Posterior vena cava (tissue), 2 donors: ENCODE measurements at regions not wholly inside any gene's neighbourhood (a gene's known extent, or its start where the extent isn't known, plus 50 kb on each side); places are given as distances from the start of the nearest gene placed in this dataset.
"Not testable (repeated sequence)": the region's sequence is repeated elsewhere in the genome, so short reads cannot be mapped to it uniquely, and the experiment has no call there.

Source experiments
- DNase-seq: peaks from one replicate; pipeline ENCODE4 v3.0.0-alpha.2; 2020; ENCODE audit warnings: low spot score
- intact Hi-C, 2 donors: fragments of 100-400 bp; cut with DNase I; formaldehyde crosslinking; loops; one replicate each; pipeline versions ENCODE4 v1.14.1 to v1.14.2; 2022 to 2023
- donor health status: DM: yes; HTN: yes; CAD: no.
- donor health status: DM: yes; HTN: yes; CAD: no.

DNA sequence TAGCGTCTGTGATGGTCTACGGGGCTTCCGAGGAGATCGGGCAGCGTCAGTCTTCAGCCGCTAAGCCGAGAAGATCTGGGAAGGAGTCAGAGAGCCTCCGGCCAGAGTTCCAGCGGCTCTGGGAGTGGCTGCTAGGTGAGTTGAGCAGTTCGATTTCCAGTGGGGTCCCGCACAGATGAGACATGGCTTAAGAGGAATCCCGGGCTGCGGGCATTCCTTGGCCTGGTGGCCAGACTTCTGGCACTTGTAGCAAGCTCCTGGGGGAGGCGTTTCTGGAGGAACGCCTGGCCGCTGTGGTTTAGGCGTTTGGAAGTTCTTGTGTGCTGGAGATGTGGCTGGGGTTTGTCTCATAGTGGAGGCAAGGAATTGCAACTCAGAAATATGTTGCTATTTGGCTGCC is 915.3 kb upstream of the CRIM1 start:
- intact Hi-C loops, DNase-seq: not testable (repeated sequence)

DNA sequence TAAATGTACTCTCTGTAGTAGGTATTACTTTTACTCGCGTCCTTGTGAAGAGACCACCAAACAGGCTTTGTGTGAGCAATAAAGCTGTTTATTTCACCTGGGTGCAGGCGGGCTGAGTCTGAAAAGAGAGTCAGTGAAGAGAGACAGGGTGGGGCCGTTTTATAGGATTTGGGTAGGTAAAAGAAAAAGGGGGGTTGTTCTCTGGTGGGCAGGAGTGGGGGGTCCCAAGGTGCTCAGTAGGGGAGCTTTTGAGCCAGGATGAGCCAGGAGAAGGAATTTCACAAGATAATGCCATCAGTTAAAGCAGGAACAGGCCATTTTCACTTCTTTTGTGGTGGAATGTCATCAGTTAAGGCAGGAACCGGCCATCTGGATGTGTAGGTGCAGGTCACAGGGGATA is 918.7 kb upstream of the CRIM1 start:
- intact Hi-C loops, DNase-seq: not testable (repeated sequence)

DNA sequence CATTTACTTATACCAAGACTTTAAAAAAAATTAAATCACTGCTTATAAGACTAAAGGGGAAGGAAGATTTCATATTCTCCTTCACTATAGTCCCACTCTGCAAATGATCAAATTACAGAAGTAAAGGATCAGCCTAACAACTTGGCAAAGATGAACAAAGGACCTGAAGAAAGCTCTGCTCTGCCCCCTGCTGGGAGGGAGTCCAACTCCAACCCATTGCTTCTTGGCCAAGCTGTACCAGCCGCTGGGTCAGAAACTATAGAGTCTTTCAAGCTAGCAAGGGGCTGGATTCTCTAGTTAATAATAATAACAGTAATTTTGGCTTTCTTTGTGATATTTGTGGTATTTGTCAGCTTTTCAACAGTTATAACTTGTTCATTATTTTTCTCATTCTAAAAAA is 927.0 kb upstream of the CRIM1 start:
- DNase-seq, result no peak
- intact Hi-C loops, result no loop called here

DNA sequence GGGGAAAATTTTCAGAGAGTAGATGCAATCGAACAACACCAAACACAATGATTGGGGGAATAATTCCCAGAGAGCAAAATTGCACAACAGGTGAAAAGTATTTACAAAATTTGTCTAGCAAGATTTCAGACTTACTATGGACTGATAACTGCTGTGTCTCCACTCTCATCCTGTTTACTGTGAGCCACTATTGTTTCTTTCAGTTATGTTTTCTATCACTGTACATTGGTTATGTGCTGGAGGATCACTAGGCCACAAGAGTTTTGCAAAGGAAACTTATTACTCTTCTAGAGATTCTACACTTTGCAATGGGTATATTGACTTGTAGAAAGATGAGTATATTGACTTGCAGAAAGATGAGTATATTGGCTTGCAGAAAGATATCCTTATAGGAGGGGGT is 934.1 kb upstream of the CRIM1 start:
- DNase-seq, result no peak
- intact Hi-C loops, result no loop called here

DNA sequence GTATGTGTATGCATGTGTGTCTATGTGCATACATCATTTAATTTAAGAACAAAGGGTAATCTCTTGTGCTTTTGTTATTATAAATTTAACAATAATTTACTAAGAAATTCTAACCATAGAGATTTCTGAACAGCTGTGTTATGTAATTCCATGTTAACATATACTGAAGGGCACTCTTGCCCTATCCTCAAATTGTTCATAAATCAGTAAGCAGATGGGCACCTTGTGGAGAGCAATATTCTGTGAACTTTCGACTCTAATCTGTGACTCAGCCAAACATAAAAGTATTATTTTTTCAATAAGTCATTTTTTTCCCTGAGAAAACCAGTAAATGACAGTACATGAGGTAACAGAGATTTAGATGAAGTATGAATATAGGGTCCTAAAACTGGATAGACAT is 938.3 kb upstream of the CRIM1 start:
- no peak for DNase-seq
- intact Hi-C loops, result no loop called here

DNA sequence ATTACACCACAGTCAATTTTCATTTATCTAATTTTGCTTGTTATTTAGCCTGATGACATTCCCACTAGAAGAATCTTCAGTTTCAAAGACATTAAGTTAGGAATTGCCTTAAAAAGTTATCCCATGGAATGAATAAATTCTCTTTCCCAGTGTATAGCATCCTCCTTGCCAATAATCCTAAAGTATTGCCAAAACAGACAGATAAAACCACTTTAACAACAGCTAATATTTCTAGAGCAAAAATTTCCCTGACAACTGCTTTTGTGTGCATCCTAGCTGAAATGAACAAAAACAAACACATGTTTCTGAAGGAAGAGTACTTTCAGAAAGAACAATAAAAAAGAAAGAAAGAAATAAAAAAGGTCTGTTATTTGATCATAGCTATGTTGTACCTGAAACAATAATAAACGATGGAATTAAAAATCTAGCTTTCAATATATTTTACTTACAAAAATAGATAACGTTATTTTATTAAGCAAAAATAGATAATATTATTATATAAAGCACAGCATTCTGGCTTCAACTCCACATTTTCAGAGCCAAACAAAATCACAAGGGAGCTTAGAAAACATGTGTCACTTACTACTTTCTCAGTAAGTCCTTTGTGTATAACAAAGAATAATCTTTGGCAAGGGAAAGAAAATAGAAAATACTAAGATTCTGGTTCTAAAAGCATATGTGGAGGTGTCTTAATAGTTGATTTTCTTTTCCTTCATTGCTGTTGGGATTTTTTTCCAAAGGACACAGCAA is 939.0 kb upstream of the CRIM1 start:
- DNase-seq, result no peak
- intact Hi-C loops, result no loop called here

DNA sequence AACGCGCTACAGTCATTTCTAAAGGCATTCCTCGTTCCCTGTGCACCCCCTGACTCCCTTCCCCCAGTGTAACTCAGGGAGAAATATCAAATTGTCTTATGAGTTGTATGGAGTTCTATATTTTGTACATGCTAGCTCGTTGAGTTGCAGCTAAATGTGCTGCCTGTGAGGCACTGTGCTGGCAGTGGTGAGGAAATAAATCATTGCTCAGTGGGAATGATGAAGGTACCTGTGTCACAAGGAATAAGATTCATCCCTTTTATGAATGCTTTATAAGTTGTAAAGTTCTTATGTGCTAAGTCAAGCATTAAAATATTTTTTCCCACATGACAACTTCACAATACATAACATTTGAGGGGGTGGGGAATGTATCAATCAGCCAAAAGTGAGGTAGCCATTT is 939.6 kb upstream of the CRIM1 start:
- intact Hi-C loops, result no loop called here
- no peak for DNase-seq

DNA sequence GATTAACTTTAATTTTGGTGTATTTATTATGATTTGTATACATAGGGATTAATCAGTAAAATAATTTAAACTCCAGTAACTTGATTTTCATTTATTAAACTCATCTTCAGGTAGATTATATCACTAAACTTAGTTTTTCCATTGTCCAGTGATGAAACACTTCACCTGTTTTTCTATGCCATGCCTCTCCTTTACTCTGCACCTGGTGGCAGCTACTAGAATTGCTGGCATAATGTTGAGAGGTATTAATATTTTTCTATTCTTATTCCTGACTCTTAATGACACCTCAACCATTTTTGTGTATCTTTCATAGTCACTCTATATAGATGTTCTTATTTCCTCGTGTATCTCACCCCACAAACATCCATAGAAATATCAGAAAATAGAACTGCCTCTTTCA is 940.3 kb upstream of the CRIM1 start:
- DNase-seq, result no peak
- intact Hi-C loops, result no loop called here

DNA sequence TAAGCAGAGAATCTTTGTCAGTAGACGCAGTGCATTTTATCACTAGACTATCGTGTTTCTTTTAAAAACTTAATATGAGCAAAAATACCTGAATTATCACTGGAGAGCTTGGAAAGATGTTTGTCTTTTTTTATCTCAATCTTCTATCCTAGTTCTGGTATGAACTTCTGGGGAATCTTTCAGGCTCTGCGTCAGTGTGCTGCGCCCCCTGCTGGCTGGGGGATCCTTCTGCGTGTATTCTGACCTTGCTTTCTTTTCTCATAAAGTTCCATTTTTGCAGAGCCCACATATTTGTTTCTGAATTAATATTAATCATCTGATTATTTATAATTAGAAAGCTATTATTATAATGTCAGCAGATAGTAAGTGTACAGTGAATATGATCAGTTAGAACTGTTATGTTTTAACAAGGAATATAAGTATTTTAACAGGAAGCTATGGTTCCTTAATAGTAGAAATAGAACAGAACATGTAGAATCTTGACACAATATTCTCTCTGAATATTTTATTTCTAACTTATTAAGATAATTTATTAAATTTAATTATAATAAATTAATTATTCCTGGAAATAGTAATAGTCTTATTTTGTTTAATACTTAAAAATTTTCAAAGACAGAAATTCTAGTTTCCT is 945.0 kb upstream of the CRIM1 start:
- peak; percentile 83 for DNase-seq
- intact Hi-C loops, result no loop called here

DNA sequence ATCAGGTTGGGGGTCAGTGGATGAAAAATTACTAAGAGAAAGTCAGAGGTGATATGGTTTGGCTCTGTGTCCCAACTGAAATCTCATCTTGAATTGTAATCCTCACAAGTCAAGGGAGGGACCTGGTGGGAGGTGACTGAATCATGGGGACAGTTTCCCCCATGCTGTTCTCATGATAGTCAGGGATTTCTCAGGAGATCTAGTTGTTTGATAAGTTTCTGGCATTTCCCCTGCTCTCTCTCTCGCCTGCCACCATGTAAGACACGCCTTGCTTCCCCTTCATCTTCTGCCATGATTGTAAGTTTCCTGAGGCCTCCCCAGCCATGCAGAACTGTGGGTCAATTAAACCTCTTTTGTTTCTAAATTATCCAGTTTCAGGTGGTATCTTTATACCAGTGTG is 945.8 kb upstream of the CRIM1 start:
- DNase-seq, result no peak
- intact Hi-C loops, result no loop called here

DNA sequence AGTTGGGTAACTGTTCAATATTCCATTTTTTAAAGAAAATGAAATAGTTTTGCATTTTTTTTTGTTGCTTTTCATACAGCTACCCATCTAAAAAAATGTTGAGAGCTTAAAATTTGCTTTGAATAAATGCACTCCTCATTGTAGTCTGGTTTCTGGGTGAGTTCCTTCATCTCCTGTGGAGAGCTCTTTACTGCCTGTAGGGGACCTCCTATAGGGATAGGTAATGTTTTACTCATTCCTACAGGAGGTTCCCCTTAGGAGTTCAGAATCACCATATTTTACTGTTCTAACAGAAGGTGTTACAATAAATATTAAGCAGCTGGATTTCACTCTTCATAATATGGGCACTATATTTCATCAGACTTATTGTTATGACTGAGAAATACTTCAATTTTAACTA is 947.3 kb upstream of the CRIM1 start:
- intact Hi-C loops, result no loop called here
- DNase-seq, result no peak

DNA sequence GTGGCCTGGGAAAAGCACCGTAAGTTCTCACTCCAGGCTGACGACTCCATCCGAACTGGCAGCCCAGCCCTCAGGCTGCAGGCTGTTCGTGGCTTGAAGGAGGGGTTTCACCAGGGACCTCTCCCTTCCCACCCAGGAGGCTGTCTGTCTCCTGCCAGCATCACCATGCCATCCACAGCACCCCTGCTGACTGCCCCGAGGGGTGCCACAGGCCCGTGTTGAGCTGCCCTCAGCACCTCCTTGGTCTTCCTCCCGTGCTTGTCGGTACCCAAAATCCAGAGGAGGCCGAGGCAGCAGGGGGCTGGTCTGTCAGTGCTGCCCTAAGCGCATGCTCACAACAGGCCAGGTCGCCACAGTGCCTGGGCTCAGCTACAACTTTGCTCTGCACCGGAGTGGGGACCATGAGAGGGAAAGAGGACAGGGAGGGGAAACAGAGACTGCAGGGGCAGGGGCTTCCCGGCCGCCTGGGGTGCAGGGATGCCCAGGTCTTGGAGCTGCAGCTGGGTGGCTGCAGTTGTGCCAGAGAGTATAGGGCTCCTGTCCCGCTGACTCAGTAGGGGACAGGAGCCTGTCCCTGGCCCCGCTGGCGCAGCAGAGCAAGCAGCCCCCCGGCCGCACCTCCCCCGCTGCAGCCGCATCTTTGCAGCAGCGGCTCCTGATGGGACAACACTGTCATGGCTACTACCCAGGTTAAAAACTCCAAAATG is 963.7 kb upstream of the CRIM1 start:
- intact Hi-C loops, result no loop called here
- DNase-seq, result no peak

DNA sequence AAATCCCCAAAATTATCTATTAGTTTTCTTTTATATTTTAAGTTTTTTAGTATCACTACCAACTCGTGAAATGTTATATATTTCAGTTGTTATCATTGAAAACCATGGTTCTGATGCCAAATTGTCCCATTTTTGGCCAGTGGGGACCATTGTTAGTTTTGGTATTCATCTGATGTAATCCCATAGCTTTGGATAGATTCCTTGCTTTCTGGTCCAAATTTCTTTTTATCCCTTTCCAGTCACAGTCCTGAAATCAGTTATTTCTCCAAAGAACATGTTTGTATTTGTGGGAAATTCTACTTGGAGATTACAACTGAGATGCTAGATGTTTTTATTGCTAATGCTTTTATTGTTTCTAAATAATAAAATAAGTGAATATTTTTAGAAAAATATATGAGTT is 976.8 kb upstream of the CRIM1 start:
- DNase-seq, result no peak
- intact Hi-C loops, result no loop called here

DNA sequence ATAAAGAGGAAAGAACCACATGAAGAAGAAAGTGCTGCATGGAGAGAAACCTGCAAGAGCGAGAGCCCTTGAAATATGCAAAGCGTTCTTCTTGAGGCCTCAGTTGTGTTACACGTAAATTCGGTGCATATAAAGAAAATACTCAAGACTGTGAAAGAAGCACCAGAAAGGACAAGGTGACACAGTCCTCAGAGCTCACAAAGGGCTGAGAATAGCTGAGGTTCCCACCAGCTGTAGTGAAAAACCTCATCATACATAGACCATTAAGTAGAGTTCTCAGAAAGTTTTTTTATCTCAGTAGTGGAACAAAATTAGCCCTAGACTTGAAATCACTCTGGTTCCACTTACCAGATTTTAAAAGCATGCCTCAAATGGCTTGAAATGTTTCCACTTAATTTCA is 980.7 kb upstream of the CRIM1 start:
- intact Hi-C loops, result no loop called here
- DNase-seq, result no peak

DNA sequence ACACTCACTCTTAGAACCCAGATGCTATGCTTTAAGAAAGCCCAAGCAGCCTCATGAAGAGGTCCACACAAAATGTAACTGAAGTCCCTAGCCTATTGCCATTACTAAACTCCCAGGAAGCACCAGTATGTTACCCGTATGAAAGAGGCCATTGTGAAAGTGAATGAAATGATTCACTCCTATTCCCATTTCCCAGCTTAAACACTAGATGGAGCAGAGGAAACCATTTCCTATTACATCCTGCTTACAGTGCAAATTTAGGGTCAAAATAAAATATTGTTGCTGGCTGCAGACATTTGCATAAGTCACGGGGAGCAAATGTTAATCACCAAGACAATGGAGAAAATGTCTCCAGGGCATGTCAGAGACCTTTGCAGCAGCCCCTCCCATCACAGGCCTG is 989.7 kb upstream of the CRIM1 start:
- DNase-seq, result no peak
- intact Hi-C loops, result no loop called here

DNA sequence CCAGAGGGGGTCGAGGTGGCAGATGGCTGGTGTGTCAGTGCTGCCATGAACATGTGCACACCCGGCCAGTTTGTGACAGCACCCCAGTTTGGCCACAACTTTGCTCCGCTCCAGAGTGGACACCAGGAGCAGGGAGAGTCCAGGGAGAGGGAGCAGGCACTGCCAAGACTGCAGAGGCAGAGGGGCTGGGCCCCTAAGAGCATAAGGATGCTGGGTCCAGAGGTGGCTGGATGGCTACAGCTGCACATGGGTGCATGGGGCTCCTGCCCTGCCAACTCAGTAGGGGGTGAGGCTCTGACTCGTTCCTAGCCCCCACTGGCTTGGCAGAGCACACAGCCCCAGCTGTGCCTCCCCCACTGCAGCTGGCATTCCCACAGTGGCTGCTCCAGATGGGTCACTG is 999.2 kb upstream of the CRIM1 start:
- DNase-seq, result no peak
- intact Hi-C loops, result no loop called here

DNA sequence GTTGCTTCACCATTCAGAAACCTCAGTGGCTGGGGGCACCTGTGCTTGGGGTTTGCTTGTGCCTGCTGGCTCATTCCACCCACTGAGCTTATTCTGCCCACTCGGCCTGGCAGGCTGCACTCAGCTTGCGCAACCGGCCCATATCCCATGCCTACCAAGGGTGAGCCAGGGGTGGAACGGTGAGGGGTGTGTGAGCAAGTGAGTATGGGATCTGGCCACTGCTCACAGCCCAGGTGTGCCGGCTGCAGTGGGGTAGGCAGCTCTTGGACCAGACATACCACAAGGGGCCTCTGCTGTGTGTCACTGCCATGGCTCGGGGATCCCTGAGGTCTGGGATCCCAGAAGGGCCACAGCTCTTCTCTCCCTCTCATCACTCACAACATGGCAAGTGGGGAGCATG is 1000.5 kb upstream of the CRIM1 start:
- intact Hi-C loops, result no loop called here
- no peak for DNase-seq

DNA sequence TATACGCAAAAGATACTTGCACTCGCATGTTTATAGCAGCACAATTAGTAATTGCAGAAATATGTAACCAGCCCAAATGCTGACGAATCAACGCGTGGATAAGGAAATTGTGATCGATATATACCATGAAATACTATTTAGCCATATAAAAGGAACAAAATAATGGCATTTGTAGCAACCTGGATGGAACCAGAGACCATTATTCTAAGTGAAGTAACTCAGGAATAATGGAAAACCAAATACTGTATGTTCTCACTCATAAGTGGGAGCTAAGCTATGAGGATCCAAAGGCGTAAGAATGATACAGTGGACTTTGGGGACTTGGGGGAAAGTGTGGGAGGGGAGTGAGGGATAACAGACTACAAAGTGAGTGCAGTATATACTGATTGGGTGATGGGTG is 1008.0 kb upstream of the CRIM1 start:
- DNase-seq, result no peak
- intact Hi-C loops, result no loop called here

DNA sequence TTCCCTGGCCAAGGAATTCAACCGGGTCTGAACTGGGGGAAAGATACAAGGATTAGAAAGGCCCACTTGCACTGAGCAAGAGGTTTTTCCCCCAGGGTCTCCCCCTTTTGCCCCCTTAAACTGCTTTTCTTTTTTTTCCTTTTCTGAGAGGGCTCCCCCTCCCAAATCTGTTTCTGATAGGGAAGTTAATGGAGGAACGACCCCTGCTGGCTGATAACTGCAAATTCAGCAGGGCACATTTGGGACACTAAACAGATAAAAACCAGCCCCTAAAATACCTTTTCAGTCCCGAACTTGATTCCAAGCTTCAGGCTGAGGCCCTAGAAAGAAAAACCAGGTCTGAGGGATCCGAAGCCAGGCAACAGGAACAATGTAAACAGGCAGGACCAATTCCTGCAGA is 1012.4 kb upstream of the CRIM1 start:
- no peak for DNase-seq
- intact Hi-C loops, result no loop called here

DNA sequence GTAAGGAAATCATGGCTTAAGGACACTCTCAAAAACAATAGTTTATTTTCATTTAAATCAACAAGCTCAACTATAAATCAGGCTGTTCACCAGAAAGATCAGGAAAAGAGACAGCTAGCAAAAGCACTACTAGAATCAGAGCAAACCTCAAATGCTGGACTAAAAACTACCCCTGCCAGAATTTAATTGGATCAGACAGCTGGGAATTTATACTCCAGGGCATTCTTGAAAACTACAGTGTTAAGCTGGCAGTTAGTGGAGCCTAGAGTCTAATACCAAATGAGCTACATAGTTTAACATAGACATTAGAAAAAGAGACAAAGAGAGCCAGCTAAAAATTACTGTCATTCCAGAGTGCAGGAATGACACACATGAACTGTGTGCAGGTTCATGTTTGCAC is 1016.4 kb upstream of the CRIM1 start:
- no peak for DNase-seq
- intact Hi-C loops, result no loop called here

DNA sequence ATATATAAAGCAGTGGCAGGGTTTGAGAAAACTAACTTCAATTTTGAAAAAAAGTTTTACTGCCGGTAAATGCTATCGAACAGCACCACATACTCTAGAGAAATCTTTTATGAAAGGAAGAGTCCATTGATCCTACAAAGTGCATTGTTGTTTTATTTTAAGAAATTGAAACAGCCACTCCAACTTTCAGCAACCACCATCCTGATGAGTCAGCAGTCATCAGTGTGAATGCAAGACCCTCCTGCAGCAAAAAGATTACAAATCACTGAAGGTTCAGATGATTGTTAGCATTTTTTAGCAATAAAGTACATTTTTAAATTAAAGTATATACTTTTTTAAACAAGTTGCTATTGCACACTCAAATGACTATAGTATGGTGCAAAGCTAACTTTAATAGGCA is 1017.7 kb upstream of the CRIM1 start:
- intact Hi-C loops, result no loop called here
- no peak for DNase-seq
